C4-2B (cell line): ENCODE measurements at regions not wholly inside any gene's neighbourhood (a gene's known extent, or its start where the extent isn't known, plus 50 kb on each side); places are given as distances from the start of the nearest gene placed in this dataset.

ENCODE experiments used
- CTCF ChIP-seq: fragments of 450-650 bp; conservative IDR thresholded peaks from 2 replicates; pipeline ENCODE4 v1.5.1; 2017; ENCODE audit warnings: mild to moderate bottlenecking
- ZFX ChIP-seq: fragments of 450-650 bp; IDR thresholded peaks from 2 replicates; pipeline ENCODE4 v1.6.1; 2017

DNA sequence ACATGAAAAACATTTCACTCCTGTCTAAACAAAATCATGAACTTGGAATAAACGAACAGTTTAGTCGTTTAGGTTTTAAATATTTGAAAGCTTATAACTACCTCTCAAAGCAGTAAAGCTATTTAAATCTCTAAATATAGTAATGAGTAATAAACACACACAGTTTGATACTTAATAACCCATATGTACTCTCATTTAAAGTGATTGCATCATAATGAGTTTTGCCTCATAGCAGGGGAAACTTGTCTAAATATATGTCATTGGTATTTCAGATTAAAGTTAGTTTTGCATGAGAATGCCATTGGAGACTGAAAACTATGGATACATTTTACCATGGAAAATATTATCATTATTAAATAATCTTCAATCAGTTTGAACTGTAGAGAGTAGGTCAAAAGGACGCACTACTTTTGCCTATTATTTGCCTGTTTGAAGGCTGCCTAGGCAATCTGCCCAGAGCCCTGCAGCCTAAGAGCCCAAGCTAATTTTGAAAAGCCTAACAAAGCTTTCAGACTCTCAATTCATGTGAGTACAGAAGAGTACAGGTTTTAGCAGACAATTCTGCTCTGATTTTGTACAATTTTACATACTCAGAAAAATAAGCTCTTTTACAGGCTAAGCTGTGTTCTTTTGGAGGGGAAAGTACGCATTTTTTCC, 632.8 kb downstream of the HACE1 start:
- TF ChIP-seq CTCF: no peak
- no peak for TF ChIP-seq ZFX
